NOMO-1 treated with dmso at 0.1 percent for 144 hours (cell line): ENCODE measurements at regions not wholly inside any gene's neighbourhood (a gene's known extent, or its start where the extent isn't known, plus 50 kb on each side); places are given as distances from the start of the nearest gene placed in this dataset.

ENCODE experiments used
- DNase-seq: peaks from one replicate; lab custom pipeline; 2025; ENCODE audit not compliant: unreplicated experiment; lab: John Stamatoyannopoulos, UW

- DNase-seq = no peak
These were observed 177.0 kb upstream of the EDNRA start for GRCh38 chr4:147303873-147304229.

- no peak for DNase-seq
These were observed 172.8 kb upstream of the EDNRA start for GRCh38 chr4:147307896-147308674.

DNA sequence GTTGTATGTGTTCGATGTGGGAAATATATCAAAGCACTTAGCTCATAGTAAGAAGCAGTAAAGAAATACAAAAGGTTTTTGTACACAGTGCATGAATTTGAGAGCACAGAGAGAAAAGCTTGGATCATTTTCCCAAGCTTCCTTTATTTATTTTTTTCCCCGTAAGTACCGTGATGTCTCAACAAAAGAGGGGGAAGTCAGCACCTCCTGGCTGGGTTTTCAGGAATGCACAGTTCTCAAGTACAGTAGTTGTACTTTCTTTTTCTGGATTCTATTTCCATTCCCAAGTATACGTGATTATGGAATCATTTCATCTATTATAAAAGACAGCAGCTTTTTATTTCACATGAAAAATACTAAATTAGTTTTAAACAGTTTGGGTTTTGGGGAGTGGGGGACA is 171.5 kb upstream of the EDNRA start:
- no peak for DNase-seq

GRCh38 chr4:147310312-147310711 is 170.6 kb upstream of the EDNRA start:
- no peak for DNase-seq

GRCh38 chr4:147311956-147312355 is 168.9 kb upstream of the EDNRA start:
- no peak for DNase-seq

DNA sequence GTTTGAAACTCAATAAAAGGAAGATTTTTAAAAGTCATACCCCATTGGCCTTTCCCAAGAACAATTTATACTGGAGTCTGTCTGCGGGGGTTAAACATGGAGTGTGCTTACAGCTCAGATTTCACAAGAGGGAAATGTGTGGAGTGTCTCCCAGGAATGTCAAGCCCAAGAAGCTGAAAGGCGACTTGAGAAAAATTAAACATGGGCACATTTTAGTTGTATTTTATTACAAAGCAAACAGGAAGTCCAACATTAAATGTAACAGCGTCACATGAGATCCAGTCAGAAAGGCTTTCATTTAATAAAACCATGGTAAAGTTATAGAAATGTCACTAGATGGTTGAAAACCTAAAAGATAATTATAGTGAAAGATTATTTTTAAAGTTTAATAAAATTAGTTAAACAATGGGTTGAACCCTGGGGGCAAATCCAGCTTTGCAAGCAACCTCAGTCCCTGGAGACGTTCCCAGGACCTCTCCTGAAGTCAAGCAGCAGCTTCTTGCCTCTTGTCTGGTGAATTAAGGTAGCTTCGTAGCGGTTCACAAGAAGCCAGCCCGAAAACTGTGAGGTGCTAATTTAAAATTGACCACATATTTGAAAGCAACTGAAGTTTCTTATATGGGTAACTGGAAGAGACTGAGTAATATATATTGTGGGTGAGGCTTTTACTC is 168.4 kb upstream of the EDNRA start:
- no peak for DNase-seq

DNA sequence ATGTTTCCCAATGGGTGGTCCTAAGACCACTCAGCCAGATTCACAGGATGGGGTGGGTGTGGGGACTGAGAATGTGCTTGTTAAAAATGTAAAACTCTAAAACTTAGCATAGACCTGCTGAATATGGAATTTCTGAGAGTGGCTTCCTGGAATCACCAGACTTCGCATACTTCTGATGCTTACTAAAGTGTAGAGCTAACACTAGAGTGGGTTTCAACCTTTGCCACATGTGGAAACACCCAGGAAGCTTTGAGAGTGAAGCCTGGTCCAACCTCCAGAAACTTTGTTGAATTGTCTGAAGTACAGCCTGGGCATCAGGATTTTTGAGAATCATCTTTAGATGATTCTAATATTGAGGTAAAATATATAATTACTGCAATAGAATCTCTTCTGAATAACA is 167.8 kb upstream of the EDNRA start:
- DNase-seq = no peak

DNA sequence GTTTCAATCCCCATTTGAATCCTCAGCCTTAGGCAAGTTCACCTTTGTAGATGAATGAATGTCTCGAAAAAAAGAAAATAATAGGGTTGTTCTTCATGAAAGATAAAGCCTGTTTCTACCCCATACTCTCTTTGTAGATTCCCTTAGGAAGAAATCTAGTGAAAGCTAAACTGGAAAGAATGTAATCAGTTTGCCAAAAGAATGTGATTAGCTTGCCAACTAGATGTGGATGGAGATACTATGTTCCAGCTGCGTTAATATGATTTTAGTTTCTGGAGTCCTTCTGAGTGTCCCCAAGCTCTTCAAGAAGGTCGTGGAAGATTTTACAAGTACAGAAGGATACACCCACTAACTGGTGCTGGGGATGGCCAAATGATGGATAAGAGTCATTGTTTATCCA is 162.3 kb upstream of the EDNRA start:
- no peak for DNase-seq

DNA sequence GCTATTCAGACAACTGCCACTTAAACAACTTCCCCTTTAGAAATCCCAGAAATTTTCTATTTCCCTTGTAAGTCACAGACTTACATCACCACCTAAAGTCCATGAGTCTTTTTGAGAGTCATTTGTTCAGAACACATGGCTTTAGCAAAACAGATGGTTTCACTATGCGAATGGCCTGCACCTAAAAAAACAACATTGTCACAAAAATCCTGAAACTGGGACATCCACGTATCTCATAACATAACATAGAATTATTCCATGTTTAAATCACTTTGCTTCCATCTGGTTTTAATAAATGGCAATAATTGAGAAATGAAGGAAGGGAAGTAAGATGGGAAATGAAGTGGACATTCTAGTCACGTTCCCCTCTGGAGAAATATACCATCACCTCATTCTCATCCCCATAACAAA is 155.3 kb upstream of the EDNRA start:
- no peak for DNase-seq

GRCh38 chr4:147326591-147326990 is 154.3 kb upstream of the EDNRA start:
- no peak for DNase-seq

DNA sequence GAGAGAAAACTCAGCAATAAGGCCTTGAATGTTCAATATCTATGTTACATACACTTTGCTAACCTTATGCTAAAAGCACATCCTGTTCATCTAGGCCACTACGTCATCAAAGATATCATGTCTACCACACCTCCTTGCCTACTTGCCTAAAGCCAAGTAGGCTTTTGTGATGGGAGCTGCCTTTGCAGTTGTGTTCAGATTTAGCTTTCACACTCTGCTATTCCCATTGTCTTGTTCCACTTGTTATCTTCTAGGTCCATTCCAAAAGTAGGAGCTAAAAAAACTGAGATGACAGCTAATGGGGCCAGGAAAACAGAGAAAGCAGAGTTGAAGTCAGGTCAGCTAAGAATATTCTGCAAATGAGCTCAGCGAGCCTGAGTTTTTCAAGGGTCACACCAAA is 153.6 kb upstream of the EDNRA start:
- no peak for DNase-seq

DNA sequence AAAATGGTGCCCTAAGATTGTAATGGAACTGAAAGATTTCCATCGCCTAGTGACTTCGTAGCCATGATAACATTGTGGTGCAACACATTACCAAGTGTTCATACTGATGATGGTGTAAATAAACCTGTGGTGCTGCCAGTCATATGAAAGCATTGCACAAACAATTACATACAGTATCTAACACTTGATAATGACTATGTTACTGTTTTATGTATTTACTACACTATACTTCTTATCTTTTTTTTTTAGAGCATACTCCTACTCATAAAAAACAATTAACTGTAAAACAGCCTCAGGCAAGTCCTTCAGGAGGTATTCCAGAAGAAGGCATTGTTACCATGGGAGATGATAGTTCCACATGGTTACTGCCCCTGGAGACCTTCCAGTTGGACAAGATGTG is 152.7 kb upstream of the EDNRA start:
- no peak for DNase-seq

- DNase-seq = no peak
These were observed 152.0 kb upstream of the EDNRA start for GRCh38 chr4:147328756-147329446.

DNA sequence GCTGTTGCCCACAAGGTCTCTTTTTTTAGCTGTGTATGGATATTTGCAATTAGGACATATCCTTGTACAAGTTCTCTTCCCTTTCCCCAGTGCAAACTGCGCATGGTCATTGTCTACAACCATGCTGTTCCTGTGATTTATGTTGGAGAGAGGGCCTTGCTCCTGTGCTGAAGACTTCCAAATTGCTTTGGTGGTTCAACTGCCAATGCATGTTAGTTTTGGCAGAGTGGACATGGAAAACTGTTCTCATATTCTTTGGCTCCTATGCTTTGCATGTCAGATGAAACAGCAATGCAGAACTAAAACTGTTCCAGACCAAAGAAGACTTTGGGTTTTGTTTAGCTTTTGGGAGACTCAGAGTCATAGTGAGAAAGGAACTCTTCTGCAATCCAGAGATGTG is 148.8 kb upstream of the EDNRA start:
- no peak for DNase-seq

- DNase-seq = no peak
These were observed 146.4 kb upstream of the EDNRA start for GRCh38 chr4:147334478-147334877.

DNA sequence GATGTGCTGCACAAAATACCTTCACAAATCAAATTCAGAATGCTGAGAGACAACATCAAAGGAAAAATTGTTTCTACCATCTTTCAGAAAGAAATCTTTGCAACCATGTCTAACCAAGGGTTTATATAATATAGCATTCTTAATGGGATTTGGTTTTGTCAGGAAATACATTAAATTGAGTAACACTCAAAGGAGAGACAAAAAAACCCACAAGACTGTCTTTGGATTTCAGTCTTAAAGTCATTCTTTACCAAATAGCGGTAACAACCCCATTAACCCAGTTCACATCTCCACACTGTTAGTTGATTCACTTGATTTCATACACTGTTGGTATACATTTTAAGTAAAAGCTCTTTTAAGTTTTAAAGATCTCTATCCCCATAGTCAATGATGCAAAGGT is 145.7 kb upstream of the EDNRA start:
- DNase-seq = no peak

- no peak for DNase-seq
These were observed 144.6 kb upstream of the EDNRA start for GRCh38 chr4:147336252-147336651.

DNA sequence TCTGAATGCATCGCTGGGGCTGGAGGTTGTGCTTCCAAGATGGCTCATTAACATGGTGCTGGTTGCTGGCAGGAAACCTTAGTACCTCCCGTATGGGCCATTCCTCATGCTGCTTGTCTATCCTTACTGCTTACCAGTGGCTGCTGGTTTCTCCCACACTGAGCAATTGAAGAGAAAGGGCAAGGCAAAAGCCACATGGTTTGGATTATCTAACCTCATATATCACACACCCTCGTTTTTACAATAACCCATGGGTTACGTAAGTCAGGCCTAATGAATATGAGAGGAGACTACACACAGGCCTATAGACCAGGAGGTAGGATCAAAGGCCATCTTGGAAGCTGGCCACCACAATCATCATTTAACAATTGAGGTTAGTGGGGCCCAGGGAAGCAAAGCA is 141.8 kb upstream of the EDNRA start:
- no peak for DNase-seq

- DNase-seq = no peak
These were observed 140.8 kb upstream of the EDNRA start for GRCh38 chr4:147340111-147340510.

- DNase-seq = no peak
These were observed 140.2 kb upstream of the EDNRA start for GRCh38 chr4:147340591-147341120.

DNA sequence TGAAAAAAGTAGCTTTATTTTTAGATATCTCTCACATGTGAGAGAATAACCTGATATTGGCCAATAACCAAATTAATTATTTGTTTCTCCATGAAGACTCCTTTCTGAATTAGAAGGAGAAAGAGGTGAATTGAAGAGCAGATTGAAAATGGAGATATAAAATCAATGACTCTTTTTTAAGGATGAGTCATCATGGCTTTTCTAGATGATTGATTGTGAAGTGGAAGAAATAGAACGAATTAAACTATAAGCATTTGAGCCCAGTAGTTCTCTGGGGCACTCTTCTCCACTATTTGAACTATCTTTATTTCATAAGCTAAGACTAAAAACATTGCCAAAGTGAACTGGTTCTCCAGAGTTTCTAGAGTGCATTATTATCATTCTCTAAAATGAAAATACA is 137.2 kb upstream of the EDNRA start:
- DNase-seq = no peak

DNA sequence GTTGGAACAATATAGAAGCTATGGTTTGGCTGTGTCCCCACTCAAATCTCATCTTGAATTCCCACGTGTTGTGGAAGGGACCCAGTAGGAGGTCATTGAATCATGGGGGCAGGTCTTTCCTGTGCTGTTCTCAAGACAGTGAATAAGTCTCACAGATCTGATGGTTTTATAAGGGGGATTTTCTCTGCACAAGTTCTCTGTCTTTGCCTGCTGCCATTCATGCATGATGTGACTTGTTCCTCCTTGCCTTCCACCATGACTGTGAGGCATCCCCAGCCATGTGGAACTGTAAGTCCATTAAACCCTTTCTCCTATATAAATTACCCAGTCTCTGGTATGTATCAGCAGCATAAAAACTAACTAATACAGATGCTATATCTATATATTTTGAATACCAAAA is 135.2 kb upstream of the EDNRA start:
- no peak for DNase-seq
